DOHH2 (cell line): ENCODE measurements at regions not wholly inside any gene's neighbourhood (a gene's known extent, or its start where the extent isn't known, plus 50 kb on each side); places are given as distances from the start of the nearest gene placed in this dataset.

Experiments
- H3F3A ChIP-seq: fragments of 200-600 bp; sonication (generic), shearing (Covaris generic); 2 replicates; pipeline ENCODE4 v1.6.0; 2016; ENCODE audit warnings: antibody characterized with exemption, mild to moderate bottlenecking; ENCODE audit not compliant: control insufficient read depth, insufficient read depth
- H3K27ac ChIP-seq: fragments of 200-600 bp; sonication (generic); 2 replicates; pipeline ENCODE4 v1.5.1; 2014; ENCODE audit warnings: low read depth, mild to moderate bottlenecking, low read length, moderate library complexity
- H3K27me3 ChIP-seq: fragments of 200-600 bp; sonication (generic); 2 replicates; pipeline ENCODE4 v1.6.1; 2014; ENCODE audit warnings: mild to moderate bottlenecking, low read length, mixed read lengths; ENCODE audit not compliant: control insufficient read depth
- H3K36me3 ChIP-seq: fragments of 200-600 bp; sonication (generic); 2 replicates; pipeline ENCODE4 v1.6.1; 2014; ENCODE audit warnings: mild to moderate bottlenecking, low read length, moderate library complexity, mixed read lengths; ENCODE audit not compliant: control insufficient read depth
- H3K4me1 ChIP-seq: fragments of 200-600 bp; sonication (generic); 2 replicates; pipeline ENCODE4 v1.6.1; 2014; ENCODE audit warnings: mild to moderate bottlenecking, low read length, mixed read lengths; ENCODE audit not compliant: control insufficient read depth
- H3K4me2 ChIP-seq: fragments of 200-600 bp; sonication (generic); 2 replicates; pipeline ENCODE4 v1.6.0; 2014; ENCODE audit warnings: mild to moderate bottlenecking, low read length, moderate library complexity
- H3K4me3 ChIP-seq: fragments of 200-600 bp; sonication (generic); 2 replicates; pipeline ENCODE4 v1.5.1; 2014; ENCODE audit warnings: mild to moderate bottlenecking, low read length, mixed read lengths
- H3K79me2 ChIP-seq: fragments of 200-600 bp; sonication (generic); 2 replicates; pipeline ENCODE4 v1.6.1; 2014; ENCODE audit warnings: mild to moderate bottlenecking, low read length, mixed read lengths; ENCODE audit not compliant: control insufficient read depth
- H3K9me2 ChIP-seq: fragments of 200-600 bp; sonication (generic); replicated peaks from 2 replicates; pipeline ENCODE4 v1.6.1; 2014; ENCODE audit warnings: mild to moderate bottlenecking, low read length, mixed read lengths; ENCODE audit not compliant: control insufficient read depth
- H3K9me3 ChIP-seq: fragments of 200-600 bp; sonication (generic); 2 replicates; pipeline ENCODE4 v1.6.1; 2014; ENCODE audit warnings: antibody characterized with exemption, low read length, mixed read lengths; ENCODE audit not compliant: control insufficient read depth, insufficient read depth
- H4K20me1 ChIP-seq: fragments of 200-600 bp; sonication (generic); 2 replicates; pipeline ENCODE4 v1.6.0; 2014; ENCODE audit warnings: low read depth, mild to moderate bottlenecking, antibody characterized with exemption, low read length, moderate library complexity; ENCODE audit not compliant: control insufficient read depth, insufficient read depth
- CTCF ChIP-seq: fragments of 200-600 bp; sonication (generic); IDR thresholded peaks from one replicate; pipeline ENCODE4 v1.5.1; 2014; ENCODE audit warnings: antibody characterized with exemption, mild to moderate bottlenecking, low read depth, low read length; ENCODE audit not compliant: poor library complexity, severe bottlenecking
- EZH2phosphoT487 ChIP-seq: fragments of 200-600 bp; sonication (generic); IDR thresholded peaks from 2 replicates; pipeline ENCODE4 v1.6.1; 2017; ENCODE audit warnings: borderline replicate concordance, mild to moderate bottlenecking, antibody characterized with exemption, low read length, moderate library complexity, mixed read lengths

- TF ChIP-seq EZH2phosphoT487 (no peak), CTCF (no peak)
- Histone ChIP-seq H3K27me3 (no peaks in the 10 kb centered on the region), H3K79me2 (no peaks in the 10 kb centered on the region), H3K9me3 (no peaks in the 10 kb centered on the region; the same call in 1 of the 2 replicates), H3F3A (no peaks in the 10 kb centered on the region), H3K4me3 (no peak overlapping the region), H3K4me2 (no peak overlapping the region), H3K4me1 (no peaks in the 10 kb centered on the region), H3K36me3 (no peaks in the 10 kb centered on the region), H4K20me1 (no peaks in the 10 kb centered on the region), H3K27ac (no peak overlapping the region), H3K9me2 (no peaks in the 10 kb centered on the region)
Observed at GRCh38 chr12:130286041-130286440, 51.6 kb upstream of the PIWIL1 start.

- TF ChIP-seq EZH2phosphoT487 = no peak
- TF ChIP-seq CTCF = no peak
- no peaks in the 10 kb centered on the region; the same call in 1 of the 2 replicates for H3K9me3 ChIP-seq
- no peaks in the 10 kb centered on the region for H3K27me3 ChIP-seq
- H3K4me1 ChIP-seq = no peaks in the 10 kb centered on the region
- H3K27ac ChIP-seq = no peak overlapping the region
- no peaks in the 10 kb centered on the region for H3K9me2 ChIP-seq
- no peak overlapping the region for H3K4me3 ChIP-seq
- no peaks in the 10 kb centered on the region for H3K36me3 ChIP-seq
- H3F3A ChIP-seq = no peaks in the 10 kb centered on the region
- no peaks in the 10 kb centered on the region for H3K79me2 ChIP-seq
- H3K4me2 ChIP-seq = no peak overlapping the region
- no peaks in the 10 kb centered on the region for H4K20me1 ChIP-seq
Observed at GRCh38 chr12:130286741-130287440, 50.8 kb upstream of the PIWIL1 start.
